ENCODE measurements at regions not wholly inside any gene's neighbourhood (a gene's known extent, or its start where the extent isn't known, plus 50 kb on each side); places are given as distances from the start of the nearest gene placed in this dataset.

- Histone ChIP-seq H3K4me3 (ENCODE audit: low read length) (no peak overlapping the region), H3K4me1 (ENCODE audit: control insufficient read depth in 2 of 2, insufficient read depth in 2 of 2, low read length in 2 of 2) (no peaks in the 10 kb centered on the region), H3K27me3 (ENCODE audit: control insufficient read depth in 2 of 2, insufficient read depth in 2 of 2, low read length in 2 of 2) (no peaks in the 10 kb centered on the region), H3K27ac (ENCODE audit: low read depth, low read length) (no peak overlapping the region), H3K36me3 (ENCODE audit: control insufficient read depth in 2 of 3, insufficient read depth in 3 of 3, low read length in 3 of 3) (no peaks in the 10 kb centered on the region), H3K9me3 (ENCODE audit: control insufficient read depth in 2 of 3, low read length in 3 of 3) (no peaks in the 10 kb centered on the region)
- ChIA-PET POLR2A (no interaction called here), CTCF (no interaction called here)
- ATAC-seq (no peak), DNase-seq (no peak)
- Mint-ChIP-seq H3K9me3 (peaks cover 0 to 5% (median 0%) of the 10 kb centered on the region in 11 donors), H3K36me3 (no peaks in the 10 kb centered on the region), H3K27ac (no peak overlapping the region), H3K27me3 (peaks cover 0 to 21% (median 0%) of the 10 kb centered on the region in 5 donors), H3K4me3 (no peak overlapping the region), H3K4me1 (peaks cover 0 to 3% (median 0%) of the 10 kb centered on the region in 7 donors)
- intact Hi-C loops (cut with micrococcal nuclease): no loop called here
Measured at GRCh38 chr20:40503119-40503518, 185.9 kb downstream of the MAFB start.

GRCh38 chr20:40502576-40502975, 186.5 kb downstream of the MAFB start:
- H3K27ac ChIP-seq (ENCODE audit: low read depth, low read length): no peak overlapping the region
- H3K9me3 ChIP-seq (ENCODE audit: control insufficient read depth in 2 of 3, low read length in 3 of 3): no peaks in the 10 kb centered on the region
- peaks cover 0 to 5% (median 0%) of the 10 kb centered on the region in 11 donors for H3K9me3 Mint-ChIP-seq
- H3K27ac Mint-ChIP-seq: no peak overlapping the region
- H3K27me3 Mint-ChIP-seq: peaks cover 0 to 21% (median 0%) of the 10 kb centered on the region in 5 donors
- no peaks in the 10 kb centered on the region for H3K4me1 ChIP-seq (ENCODE audit: control insufficient read depth in 2 of 2, insufficient read depth in 2 of 2, low read length in 2 of 2)
- H3K4me1 Mint-ChIP-seq: peaks cover 0 to 3% (median 0%) of the 10 kb centered on the region in 7 donors
- ATAC-seq: no peak
- DNase-seq: no peak
- no peak overlapping the region for H3K4me3 Mint-ChIP-seq
- no peaks in the 10 kb centered on the region for H3K27me3 ChIP-seq (ENCODE audit: control insufficient read depth in 2 of 2, insufficient read depth in 2 of 2, low read length in 2 of 2)
- CTCF ChIA-PET: no interaction called here
- no peak overlapping the region for H3K4me3 ChIP-seq (ENCODE audit: low read length)
- H3K36me3 ChIP-seq (ENCODE audit: control insufficient read depth in 2 of 3, insufficient read depth in 3 of 3, low read length in 3 of 3): no peaks in the 10 kb centered on the region
- intact Hi-C loops (cut with micrococcal nuclease): no loop called here
- no peaks in the 10 kb centered on the region for H3K36me3 Mint-ChIP-seq
- POLR2A ChIA-PET: no interaction called here

GRCh38 chr20:40499391-40499790, 189.6 kb downstream of the MAFB start:
- no peaks in the 10 kb centered on the region for H3K27me3 ChIP-seq (ENCODE audit: control insufficient read depth in 2 of 2, insufficient read depth in 2 of 2, low read length in 2 of 2)
- no peak overlapping the region for H3K4me3 Mint-ChIP-seq
- H3K4me3 ChIP-seq (ENCODE audit: low read length): no peak overlapping the region
- H3K9me3 ChIP-seq (ENCODE audit: control insufficient read depth in 2 of 3, low read length in 3 of 3): no peaks in the 10 kb centered on the region
- H3K27ac Mint-ChIP-seq: no peak overlapping the region
- H3K27me3 Mint-ChIP-seq: peaks cover 0 to 24% (median 15%) of the 10 kb centered on the region in 5 donors
- no peaks in the 10 kb centered on the region for H3K36me3 ChIP-seq (ENCODE audit: control insufficient read depth in 2 of 3, insufficient read depth in 3 of 3, low read length in 3 of 3)
- no peaks in the 10 kb centered on the region for H3K4me1 ChIP-seq (ENCODE audit: control insufficient read depth in 2 of 2, insufficient read depth in 2 of 2, low read length in 2 of 2)
- H3K9me3 Mint-ChIP-seq: peaks cover 0 to 5% (median 2%) of the 10 kb centered on the region in 11 donors
- no peak for DNase-seq
- ATAC-seq: no peak
- no peak overlapping the region for H3K27ac ChIP-seq (ENCODE audit: low read depth, low read length)
- no peaks in the 10 kb centered on the region for H3K36me3 Mint-ChIP-seq
- POLR2A ChIA-PET: no interaction called here
- intact Hi-C loops (cut with micrococcal nuclease): no loop called here
- peaks cover 0 to 3% (median 0%) of the 10 kb centered on the region in 7 donors for H3K4me1 Mint-ChIP-seq
- CTCF ChIA-PET: no interaction called here

GRCh38 chr20:40497899-40498691, 190.9 kb downstream of the MAFB start:
- Mint-ChIP-seq H3K9me3 (peaks cover 0 to 5% (median 2%) of the 10 kb centered on the region in 11 donors), H3K36me3 (no peaks in the 10 kb centered on the region), H3K27me3 (peaks cover 0 to 24% (median 15%) of the 10 kb centered on the region in 5 donors), H3K4me1 (peaks cover 0 to 3% (median 0%) of the 10 kb centered on the region in 7 donors), H3K4me3 (no peak overlapping the region), H3K27ac (no peak overlapping the region)
- Histone ChIP-seq H3K27me3 (ENCODE audit: control insufficient read depth in 2 of 2, insufficient read depth in 2 of 2, low read length in 2 of 2) (no peaks in the 10 kb centered on the region), H3K36me3 (ENCODE audit: control insufficient read depth in 2 of 3, insufficient read depth in 3 of 3, low read length in 3 of 3) (no peaks in the 10 kb centered on the region), H3K4me1 (ENCODE audit: control insufficient read depth in 2 of 2, insufficient read depth in 2 of 2, low read length in 2 of 2) (no peaks in the 10 kb centered on the region), H3K4me3 (ENCODE audit: low read length) (no peak overlapping the region), H3K27ac (ENCODE audit: low read depth, low read length) (no peak overlapping the region), H3K9me3 (ENCODE audit: control insufficient read depth in 2 of 3, low read length in 3 of 3) (no peaks in the 10 kb centered on the region)
- POLR2A ChIA-PET: no interaction called here
- intact Hi-C loops (cut with micrococcal nuclease): no loop called here
- CTCF ChIA-PET: no interaction called here
- ATAC-seq: peak; percentile 78
- peak in 1 of 9 donors; percentile 26 for DNase-seq

- DNase-seq (no peak), ATAC-seq (no peak)
- ChIA-PET CTCF (no interaction called here), POLR2A (no interaction called here)
- no peak overlapping the region for H3K27ac Mint-ChIP-seq
- H3K9me3 Mint-ChIP-seq: peaks cover 0 to 5% (median 2%) of the 10 kb centered on the region in 11 donors
- peaks cover 0 to 23% (median 15%) of the 10 kb centered on the region in 5 donors for H3K27me3 Mint-ChIP-seq
- intact Hi-C loops (cut with micrococcal nuclease): no loop called here
- Histone ChIP-seq H3K4me3 (ENCODE audit: low read length) (no peak overlapping the region), H3K4me1 (ENCODE audit: control insufficient read depth in 2 of 2, insufficient read depth in 2 of 2, low read length in 2 of 2) (no peaks in the 10 kb centered on the region), H3K9me3 (ENCODE audit: control insufficient read depth in 2 of 3, low read length in 3 of 3) (no peaks in the 10 kb centered on the region), H3K27ac (ENCODE audit: low read depth, low read length) (no peak overlapping the region), H3K36me3 (ENCODE audit: control insufficient read depth in 2 of 3, insufficient read depth in 3 of 3, low read length in 3 of 3) (no peaks in the 10 kb centered on the region), H3K27me3 (ENCODE audit: control insufficient read depth in 2 of 2, insufficient read depth in 2 of 2, low read length in 2 of 2) (no peaks in the 10 kb centered on the region)
- H3K36me3 Mint-ChIP-seq: no peaks in the 10 kb centered on the region
- H3K4me1 Mint-ChIP-seq: peaks cover 0 to 4% (median 0%) of the 10 kb centered on the region in 7 donors
- no peak overlapping the region for H3K4me3 Mint-ChIP-seq
Measured at GRCh38 chr20:40495956-40496355, 193.1 kb downstream of the MAFB start.

- H3K9me3 Mint-ChIP-seq: peaks cover 0 to 5% (median 2%) of the 10 kb centered on the region in 11 donors
- intact Hi-C loops (cut with micrococcal nuclease): no loop called here
- Histone ChIP-seq H3K27me3 (ENCODE audit: control insufficient read depth in 2 of 2, insufficient read depth in 2 of 2, low read length in 2 of 2) (no peaks in the 10 kb centered on the region), H3K36me3 (ENCODE audit: control insufficient read depth in 2 of 3, insufficient read depth in 3 of 3, low read length in 3 of 3) (no peaks in the 10 kb centered on the region), H3K27ac (ENCODE audit: low read depth, low read length) (no peak overlapping the region), H3K4me1 (ENCODE audit: control insufficient read depth in 2 of 2, insufficient read depth in 2 of 2, low read length in 2 of 2) (no peaks in the 10 kb centered on the region), H3K4me3 (ENCODE audit: low read length) (no peak overlapping the region), H3K9me3 (ENCODE audit: control insufficient read depth in 2 of 3, low read length in 3 of 3) (no peaks in the 10 kb centered on the region)
- ChIA-PET CTCF (no interaction called here), POLR2A (no interaction called here)
- no peak overlapping the region for H3K4me3 Mint-ChIP-seq
- no peaks in the 10 kb centered on the region for H3K36me3 Mint-ChIP-seq
- no peak overlapping the region for H3K27ac Mint-ChIP-seq
- H3K27me3 Mint-ChIP-seq: peaks cover 0 to 23% (median 15%) of the 10 kb centered on the region in 5 donors
- peaks cover 0 to 4% (median 0%) of the 10 kb centered on the region in 7 donors for H3K4me1 Mint-ChIP-seq
- DNase-seq (no peak), ATAC-seq (peak; percentile 32)
Measured at GRCh38 chr20:40494248-40494647, 194.8 kb downstream of the MAFB start.

GRCh38 chr20:40493549-40493948, 195.5 kb downstream of the MAFB start:
- CTCF ChIA-PET: no interaction called here
- no peak for DNase-seq
- H3K27ac ChIP-seq (ENCODE audit: low read depth, low read length): no peak overlapping the region

More at GRCh38 chr20:40493549-40493948, 195.5 kb downstream of the MAFB start:
- ATAC-seq: peak; percentile 59
- H3K9me3 ChIP-seq (ENCODE audit: control insufficient read depth in 2 of 3, low read length in 3 of 3): no peaks in the 10 kb centered on the region
- POLR2A ChIA-PET: no interaction called here
- intact Hi-C loops (cut with micrococcal nuclease): no loop called here
- no peaks in the 10 kb centered on the region for H3K27me3 ChIP-seq (ENCODE audit: control insufficient read depth in 2 of 2, insufficient read depth in 2 of 2, low read length in 2 of 2)
- Mint-ChIP-seq H3K27ac (no peak overlapping the region), H3K9me3 (peaks cover 0 to 4% (median 0%) of the 10 kb centered on the region in 11 donors), H3K4me3 (no peak overlapping the region), H3K4me1 (peaks cover 0 to 4% (median 0%) of the 10 kb centered on the region in 7 donors), H3K36me3 (no peaks in the 10 kb centered on the region), H3K27me3 (peaks cover 0 to 23% (median 10%) of the 10 kb centered on the region in 5 donors)
- no peaks in the 10 kb centered on the region for H3K4me1 ChIP-seq (ENCODE audit: control insufficient read depth in 2 of 2, insufficient read depth in 2 of 2, low read length in 2 of 2)
- no peaks in the 10 kb centered on the region for H3K36me3 ChIP-seq (ENCODE audit: control insufficient read depth in 2 of 3, insufficient read depth in 3 of 3, low read length in 3 of 3)
- no peak overlapping the region for H3K4me3 ChIP-seq (ENCODE audit: low read length)

Measured in naive thymus-derived CD4-positive, alpha-beta T cell (primary cell).